NOMO-1 (cell line): ENCODE measurements at regions not wholly inside any gene's neighbourhood (a gene's known extent, or its start where the extent isn't known, plus 50 kb on each side); places are given as distances from the start of the nearest gene placed in this dataset.
"Not testable (repeated sequence)": the region's sequence is repeated elsewhere in the genome, so short reads cannot be mapped to it uniquely, and the experiment has no call there.

ENCODE experiments used
- DNase-seq, 2 experiments: peaks; one replicate each; lab custom pipeline; 2025; ENCODE audit not compliant: unreplicated experiment in 2 of 2; lab: John Stamatoyannopoulos, UW

GRCh38 chr6:40705354-40705753 is 118.2 kb upstream of the LRFN2 start:
- no peak for DNase-seq

DNA sequence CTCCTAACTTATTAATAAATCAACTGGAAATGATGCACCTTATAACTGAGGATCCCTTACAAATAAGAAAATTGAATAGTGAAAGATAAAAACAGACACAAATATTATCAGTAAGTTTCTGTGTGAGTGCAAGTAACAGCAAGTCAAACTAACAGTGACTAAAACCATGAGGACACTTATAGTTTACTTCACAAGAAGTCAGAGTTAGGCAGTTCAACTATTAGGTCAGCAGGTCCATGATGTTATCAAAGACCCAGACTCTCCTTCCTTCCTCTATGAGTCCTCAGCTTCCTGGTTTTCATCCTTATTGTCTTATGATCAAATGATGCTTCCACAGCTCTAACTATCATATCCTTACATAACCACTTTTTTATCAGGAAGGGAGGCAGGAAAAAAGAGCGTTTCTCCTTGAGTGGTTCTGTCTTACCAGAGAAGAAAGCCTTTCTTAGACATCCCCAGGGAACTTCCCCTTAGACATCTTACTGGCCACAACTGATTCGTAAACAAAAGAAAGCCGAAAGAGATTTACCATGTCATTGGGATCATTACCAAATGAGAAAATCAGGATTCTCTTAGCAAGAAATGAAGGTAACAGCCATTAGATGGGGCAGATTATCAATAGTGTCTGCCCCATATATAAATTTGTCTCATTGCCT is 114.3 kb upstream of the LRFN2 start:
- DNase-seq = no peak

DNA sequence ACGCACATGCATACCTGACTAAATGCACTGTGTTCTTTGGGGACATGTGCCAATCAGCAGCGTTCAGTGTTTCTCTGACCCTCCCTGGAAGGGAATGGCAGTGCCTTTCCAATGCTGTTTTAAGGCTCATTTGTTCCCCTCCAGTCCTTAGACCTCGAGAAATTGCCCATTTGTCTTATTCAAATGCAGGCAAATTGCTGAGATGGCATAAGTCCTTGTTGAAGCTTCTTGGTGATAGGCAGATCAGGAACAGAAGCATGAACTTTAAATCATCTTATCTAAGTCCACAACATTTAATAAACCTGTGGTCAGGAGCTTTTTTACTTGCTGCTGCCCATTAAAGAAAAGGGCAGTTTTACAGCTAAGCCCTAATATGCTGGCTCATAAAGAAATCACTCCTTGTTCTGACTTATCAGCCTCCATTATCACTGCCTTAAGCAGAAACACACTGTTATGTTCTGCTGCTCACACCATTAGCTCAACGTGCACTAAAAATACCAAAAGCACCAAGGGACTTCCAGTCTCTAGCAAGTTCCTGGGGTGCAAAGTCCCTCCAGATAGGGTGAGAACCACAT is 112.9 kb upstream of the LRFN2 start:
- no peak for DNase-seq

- no peak for DNase-seq
Measured at GRCh38 chr6:40695750-40696415, 108.7 kb upstream of the LRFN2 start.

DNA sequence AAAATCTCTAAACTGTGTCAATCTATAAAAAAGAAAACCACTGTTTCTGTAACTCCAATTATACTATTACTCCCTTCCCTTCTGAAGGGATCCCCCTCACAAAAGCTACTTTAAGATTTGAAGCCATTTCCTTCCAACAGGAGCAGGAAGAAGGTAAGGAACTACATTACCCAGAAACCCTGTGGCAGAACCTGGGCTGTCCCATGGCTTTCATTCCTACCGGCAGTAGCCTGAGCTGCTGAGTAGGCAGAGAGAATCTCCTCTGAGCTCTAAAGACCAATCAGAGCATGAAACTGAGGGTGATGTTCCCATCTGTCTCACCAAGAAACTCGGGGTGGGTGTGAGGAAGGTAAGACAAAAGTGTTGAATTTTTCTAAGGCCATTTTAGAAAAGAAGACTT is 108.0 kb upstream of the LRFN2 start:
- DNase-seq = no peak

DNA sequence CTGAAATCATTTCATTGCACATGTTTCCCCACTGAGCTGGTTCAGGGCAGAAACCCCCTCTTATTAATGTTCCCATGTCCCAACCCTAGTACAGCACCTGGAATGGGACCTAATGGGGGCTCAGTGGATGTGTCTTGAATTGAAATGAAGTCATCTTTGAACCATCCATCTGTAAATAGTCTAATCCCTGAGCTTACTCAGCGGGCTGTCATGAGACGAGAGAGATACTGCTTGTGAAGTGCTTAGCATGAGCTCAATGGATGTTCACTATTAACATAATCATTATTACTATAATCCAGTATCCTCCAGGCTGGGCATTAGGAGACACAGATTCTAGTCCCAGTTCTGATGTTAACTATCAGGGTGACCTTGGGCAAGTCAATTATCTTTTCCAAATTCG is 106.6 kb upstream of the LRFN2 start:
- no peak for DNase-seq

GRCh38 chr6:40692337-40692736 is 105.2 kb upstream of the LRFN2 start:
- no peak for DNase-seq

GRCh38 chr6:40689185-40689584 is 102.0 kb upstream of the LRFN2 start:
- DNase-seq = no peak

GRCh38 chr6:40688214-40688761 is 101.1 kb upstream of the LRFN2 start:
- no peak for DNase-seq

GRCh38 chr6:40685862-40686261 is 98.7 kb upstream of the LRFN2 start:
- DNase-seq = no peak

DNA sequence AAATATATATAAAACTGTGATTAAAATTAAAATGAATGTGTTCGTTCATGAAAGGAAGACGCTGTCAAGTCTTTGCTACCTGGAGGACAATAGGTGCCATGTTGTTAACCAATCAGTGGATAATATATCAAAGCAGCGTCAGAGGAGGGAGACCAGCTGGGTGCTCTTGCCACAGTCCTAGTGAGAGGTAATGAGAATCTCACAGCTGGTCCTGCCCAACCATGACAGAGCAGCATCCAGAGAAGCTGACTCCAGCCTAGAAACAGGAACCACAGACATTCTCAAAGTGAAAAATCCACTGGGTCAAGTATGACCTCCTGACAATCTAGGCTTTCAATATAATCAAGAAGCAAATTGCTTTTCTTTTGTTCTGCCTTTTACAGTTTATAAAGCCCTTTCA is 94.5 kb upstream of the LRFN2 start:
- no peak for DNase-seq

GRCh38 chr6:40678941-40679340 is 91.8 kb upstream of the LRFN2 start:
- DNase-seq = no peak

GRCh38 chr6:40674170-40674569 is 87.0 kb upstream of the LRFN2 start:
- DNase-seq = no peak

- DNase-seq = no peak
Measured at GRCh38 chr6:40672087-40672486, 84.9 kb upstream of the LRFN2 start.

- no peak for DNase-seq
Measured at GRCh38 chr6:40671694-40672050, 84.5 kb upstream of the LRFN2 start.

DNA sequence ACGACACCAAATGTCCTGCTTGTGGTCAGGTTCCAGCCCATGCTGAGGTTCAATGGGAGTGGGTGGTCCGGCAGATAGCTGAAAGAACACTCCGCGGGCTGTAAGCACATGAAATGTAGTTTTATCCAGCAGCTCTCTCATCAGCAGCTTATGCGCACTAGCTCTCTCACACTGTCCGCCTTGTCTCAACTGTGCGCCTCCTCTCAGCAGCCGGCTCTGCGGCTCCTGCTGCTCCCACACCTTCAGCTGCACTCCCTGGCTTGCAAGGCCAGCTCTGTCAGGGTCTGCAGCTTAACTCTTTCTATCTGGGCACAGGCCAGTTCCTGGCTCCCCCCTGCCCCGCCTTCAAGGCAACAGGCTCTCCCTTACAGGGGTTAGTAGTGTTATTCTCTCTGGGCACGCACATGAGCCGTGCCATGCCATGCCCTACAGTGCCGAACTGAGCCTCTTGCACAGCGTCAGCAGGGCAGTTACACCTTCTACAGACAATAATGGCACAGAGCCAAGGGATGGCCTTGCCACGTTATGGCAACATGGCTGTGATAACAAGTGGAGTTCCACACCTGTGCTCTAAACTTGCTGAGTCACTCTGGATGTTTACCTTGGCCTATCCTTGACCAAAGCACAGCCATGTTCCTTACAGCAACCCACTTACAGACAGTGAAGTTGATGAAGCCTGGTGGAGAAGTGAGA is 84.0 kb upstream of the LRFN2 start:
- DNase-seq = no peak

GRCh38 chr6:40669343-40669742 is 82.2 kb upstream of the LRFN2 start:
- DNase-seq = no peak

- DNase-seq = no peak
Measured at GRCh38 chr6:40668203-40668602, 81.0 kb upstream of the LRFN2 start.

- DNase-seq = no peak
Measured at GRCh38 chr6:40666530-40666929, 79.4 kb upstream of the LRFN2 start.

GRCh38 chr6:40661726-40662125 is 74.6 kb upstream of the LRFN2 start:
- no peak for DNase-seq

DNA sequence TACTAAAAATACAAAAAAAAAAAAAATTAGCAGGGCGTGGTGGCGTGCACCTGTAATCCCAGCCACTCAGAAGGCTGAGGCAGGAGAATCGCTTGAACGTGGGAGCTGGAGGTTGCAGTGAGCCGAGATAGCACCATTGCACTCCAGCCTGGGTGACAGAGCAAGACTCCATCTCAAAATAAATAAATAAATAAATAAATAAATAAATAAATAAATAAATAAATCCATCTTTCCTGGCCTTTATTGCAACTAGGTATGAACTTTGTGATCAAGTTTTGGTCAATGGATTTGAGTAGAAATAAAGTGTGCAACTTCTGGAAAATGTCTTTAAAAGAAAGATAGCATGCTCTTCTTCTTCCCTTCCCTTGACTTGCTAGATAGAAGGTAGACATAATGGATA is 69.6 kb upstream of the LRFN2 start:
- DNase-seq = not testable (repeated sequence)

DNA sequence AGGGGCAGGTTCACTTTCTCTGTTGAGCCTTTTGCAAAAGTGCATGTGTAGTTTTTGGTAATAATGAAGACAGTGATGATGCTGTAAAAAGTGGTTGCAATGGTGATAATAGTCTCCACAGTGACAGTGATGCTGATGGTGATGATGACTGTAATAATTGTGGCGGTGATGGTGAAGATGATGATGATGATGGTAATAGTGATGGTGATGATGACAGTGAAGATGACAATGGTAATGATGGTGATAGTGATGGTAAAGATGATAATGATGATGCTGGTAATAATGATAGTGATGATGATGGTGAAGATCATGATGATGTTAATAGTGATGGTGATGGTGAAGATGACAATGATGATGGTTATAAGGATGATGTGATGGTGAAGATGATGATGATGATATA is 67.7 kb upstream of the LRFN2 start:
- DNase-seq = no peak
